GM13976 (cell line): ENCODE measurements at regions not wholly inside any gene's neighbourhood (a gene's known extent, or its start where the extent isn't known, plus 50 kb on each side); places are given as distances from the start of the nearest gene placed in this dataset.

Experiments
- DNase-seq: peaks from one replicate; pipeline ENCODE4 v3.0.0; 2012; ENCODE audit warnings: low spot score
- CTCF ChIP-seq: IDR thresholded peaks from 2 replicates; pipeline ENCODE4 v1.5.1; 2012; ENCODE audit warnings: borderline replicate concordance, mild to moderate bottlenecking; ENCODE audit not compliant: insufficient read depth; ENCODE audit errors: extremely low read depth, missing control alignments, control extremely low read depth
- in situ Hi-C: fragments of 300-500 bp; cut with MboI; formaldehyde crosslinking; loops from one replicate; pipeline ENCODE4 v1.12.0; 2022; ENCODE audit warnings: low sequenced_read_pairs, mixed read lengths, inconsistent platforms; ENCODE audit not compliant: unreplicated experiment

DNA sequence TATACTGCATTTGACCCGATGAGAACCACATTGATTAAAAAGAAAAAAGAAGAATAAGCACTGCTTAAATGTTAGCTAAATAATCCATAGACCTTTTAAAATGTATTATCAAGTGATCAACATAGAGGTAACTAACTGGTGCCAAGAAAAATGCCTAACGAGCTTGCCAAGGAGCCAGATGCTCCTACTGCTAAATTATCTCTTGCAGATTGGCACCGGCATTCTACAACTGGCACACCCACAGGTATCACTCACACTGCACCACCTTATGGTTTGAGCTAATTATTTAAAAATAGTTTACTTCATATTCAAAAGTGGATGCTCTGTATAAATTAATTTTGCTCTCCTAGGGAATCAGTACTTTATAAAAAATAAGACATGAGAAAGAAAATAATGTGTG, 341.6 kb upstream of the CDH7 start:
- TF ChIP-seq CTCF = no peak
- DNase-seq = no peak
- in situ Hi-C loops = no loop called here

DNA sequence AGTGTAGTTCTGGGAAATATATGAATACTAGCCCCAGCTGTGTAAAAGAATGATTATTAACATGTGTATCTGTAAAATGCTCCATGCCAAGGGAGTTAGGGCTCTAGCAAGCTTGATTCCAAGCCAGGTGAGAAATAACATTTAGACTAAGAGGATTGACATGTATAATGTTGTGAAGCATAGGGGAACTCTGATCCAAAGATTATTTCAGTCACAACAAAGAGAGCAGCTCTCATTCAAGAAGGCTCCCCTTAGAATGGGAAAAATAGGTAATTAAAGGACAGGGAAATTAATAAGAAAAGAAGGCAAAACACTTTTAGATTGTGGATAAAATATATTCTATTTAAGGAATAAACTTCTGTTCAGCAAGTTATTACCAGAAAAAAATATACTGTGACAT, 347.3 kb upstream of the CDH7 start:
- in situ Hi-C loops = no loop called here
- TF ChIP-seq CTCF = no peak
- no peak for DNase-seq

- DNase-seq = no peak
- TF ChIP-seq CTCF = no peak
- in situ Hi-C loops = no loop called here
Observed at GRCh38 chr18:65399091-65399490, 351.7 kb upstream of the CDH7 start.

DNA sequence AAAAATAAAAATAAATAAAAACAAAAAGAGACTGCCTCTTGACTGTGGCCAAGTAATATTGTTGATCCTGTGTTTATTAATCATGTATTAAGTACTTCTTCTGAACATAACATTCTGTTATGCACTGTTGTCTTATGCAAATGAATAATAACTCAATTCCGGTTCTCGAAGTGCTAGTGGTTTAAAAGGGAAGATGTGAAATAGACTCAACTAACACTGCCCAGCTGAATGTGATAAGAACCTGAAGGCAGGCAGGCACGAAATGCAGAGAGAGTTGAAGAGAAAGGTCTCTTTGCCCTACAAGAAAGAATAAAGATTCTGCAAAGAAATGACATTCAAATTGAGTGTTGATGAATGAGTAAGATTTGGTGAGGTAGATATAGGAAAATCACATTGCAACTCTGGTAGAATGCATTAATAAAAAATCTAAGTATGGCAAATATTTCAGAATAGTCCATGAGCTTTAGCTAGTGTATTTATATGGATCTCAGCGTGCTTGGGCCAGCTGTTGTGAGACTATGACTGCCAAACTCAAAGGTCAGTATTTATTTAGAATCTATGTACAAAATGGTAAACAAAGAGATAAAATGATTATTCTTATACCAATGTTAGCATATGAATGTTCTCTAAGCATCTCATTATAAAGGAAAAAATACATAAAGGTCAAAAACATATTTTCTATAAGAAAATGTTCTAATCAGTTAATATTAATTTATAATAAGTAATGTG, 352.3 kb upstream of the CDH7 start:
- TF ChIP-seq CTCF = no peak
- in situ Hi-C loops = no loop called here
- DNase-seq = no peak

- in situ Hi-C loops = no loop called here
- DNase-seq = no peak
- no peak for TF ChIP-seq CTCF
Observed at GRCh38 chr18:65380986-65381385, 369.8 kb upstream of the CDH7 start.

GRCh38 chr18:65380571-65380970, 370.2 kb upstream of the CDH7 start:
- TF ChIP-seq CTCF = no peak
- DNase-seq = no peak
- in situ Hi-C loops = no loop called here
